8988T (cell line): ENCODE measurements at regions not wholly inside any gene's neighbourhood (a gene's known extent, or its start where the extent isn't known, plus 50 kb on each side); places are given as distances from the start of the nearest gene placed in this dataset.

Source experiments
- DNase-seq: peaks from one replicate; pipeline ENCODE4 v3.0.0; 2011

DNA sequence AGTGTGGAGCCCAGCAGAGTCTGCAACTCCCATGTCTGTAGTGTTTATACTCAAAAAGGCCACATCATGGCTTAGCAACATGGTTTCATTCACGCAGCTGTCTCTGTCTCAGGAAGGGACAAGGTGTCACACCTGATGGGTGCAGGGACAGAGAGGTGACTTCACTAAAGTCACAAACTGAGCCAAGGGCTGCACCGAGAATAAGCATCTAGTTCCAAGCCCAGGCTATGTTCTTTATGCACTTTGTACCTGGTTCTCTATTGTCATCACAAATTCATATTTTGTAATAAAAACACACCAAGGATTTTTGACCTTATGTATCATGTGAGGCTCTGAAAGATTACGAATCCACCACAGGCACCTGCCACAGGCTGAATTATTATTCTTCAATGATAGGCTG is 64.9 kb upstream of the STK32A start:
- DNase-seq = no peak

DNA sequence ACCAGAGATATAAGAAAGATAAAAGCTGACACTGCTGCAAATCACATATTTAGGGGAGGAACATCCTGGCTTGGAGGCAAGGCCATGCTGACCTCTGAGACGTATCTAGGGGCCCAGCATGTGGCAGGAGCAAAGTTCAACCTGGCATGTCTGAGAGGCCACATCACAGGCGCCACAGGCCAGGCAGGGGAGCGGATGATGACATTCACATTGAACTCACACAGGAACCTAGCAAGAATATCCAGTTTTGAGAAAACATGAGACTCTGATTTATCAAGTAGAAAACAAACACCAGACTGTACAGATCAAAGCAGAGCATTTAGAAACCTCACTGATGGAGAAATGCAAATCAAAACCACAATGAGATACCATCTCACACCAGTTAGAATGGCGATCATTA is 64.2 kb upstream of the STK32A start:
- DNase-seq = no peak

DNA sequence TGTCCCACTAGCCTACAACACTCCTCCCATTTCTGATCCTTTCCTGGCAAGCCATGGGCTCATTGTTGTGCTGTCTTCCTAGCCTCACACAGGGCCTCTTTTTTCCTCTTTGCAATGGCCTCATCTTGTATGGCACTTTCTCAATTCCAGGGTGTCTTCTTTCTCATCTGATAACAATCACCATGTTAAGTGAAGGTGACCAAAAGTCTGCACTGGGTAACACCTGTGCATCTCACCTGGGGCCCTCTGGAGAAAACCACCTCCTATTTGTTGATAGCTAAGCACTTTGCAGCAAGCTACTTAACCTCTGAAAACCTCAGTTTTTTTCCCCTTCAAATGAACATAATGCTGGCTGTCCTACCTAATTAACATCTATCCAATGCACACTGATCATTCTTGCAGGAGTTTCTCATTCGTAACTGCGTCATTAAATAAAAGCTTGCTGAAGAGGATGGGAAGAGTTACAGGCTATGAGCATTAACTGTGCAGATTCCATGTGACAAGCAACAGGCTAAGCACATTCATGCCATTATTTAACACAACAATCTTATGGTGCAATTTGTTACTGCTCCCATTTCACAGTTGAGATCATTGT is 60.1 kb upstream of the STK32A start:
- no peak for DNase-seq

DNA sequence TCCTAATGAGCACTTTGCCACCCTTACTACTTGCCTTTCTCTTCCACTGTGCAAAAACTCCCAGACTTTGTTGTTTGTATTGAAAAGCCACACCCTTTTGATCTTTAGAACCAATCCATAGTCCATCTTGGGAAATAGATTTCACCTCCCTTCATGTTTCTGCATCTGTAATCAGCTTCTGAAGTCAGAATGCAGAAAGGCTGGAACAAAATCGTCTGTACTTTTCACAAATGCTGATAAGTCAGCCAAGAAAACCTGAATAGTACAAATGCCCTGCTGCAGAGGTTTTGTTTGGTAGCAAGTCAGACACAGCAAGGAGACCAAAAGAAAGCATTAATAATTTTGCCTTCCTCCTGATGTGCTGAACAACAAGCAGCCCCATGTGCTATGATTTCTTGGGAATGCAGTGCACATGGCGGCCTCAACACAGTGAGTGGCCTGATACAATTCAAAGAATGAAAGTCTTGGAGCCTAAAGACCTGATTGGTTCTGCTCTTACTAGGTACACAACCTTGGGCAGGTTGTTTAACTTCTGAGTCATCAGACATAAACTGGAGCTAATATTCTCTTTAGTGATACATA is 59.2 kb upstream of the STK32A start:
- DNase-seq = no peak

DNA sequence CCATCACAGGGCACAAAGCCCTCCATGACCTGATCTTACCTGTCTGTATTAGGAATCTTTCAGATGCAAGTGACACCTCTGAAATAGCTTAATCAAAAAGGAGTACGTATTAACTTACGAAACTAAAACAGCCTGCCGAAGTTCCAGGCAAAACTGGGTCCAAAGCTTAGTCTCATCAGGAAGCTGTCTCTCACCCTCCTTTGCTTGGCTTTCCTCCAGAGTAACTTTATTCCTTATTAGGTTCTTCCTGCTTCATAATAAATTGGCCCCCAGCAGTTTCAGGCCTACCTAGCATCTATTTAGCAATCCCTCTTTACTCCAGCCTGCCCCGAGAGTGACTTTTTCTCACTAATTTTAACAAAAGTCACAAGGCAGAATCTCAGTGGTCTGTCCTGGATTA is 58.4 kb upstream of the STK32A start:
- no peak for DNase-seq

DNA sequence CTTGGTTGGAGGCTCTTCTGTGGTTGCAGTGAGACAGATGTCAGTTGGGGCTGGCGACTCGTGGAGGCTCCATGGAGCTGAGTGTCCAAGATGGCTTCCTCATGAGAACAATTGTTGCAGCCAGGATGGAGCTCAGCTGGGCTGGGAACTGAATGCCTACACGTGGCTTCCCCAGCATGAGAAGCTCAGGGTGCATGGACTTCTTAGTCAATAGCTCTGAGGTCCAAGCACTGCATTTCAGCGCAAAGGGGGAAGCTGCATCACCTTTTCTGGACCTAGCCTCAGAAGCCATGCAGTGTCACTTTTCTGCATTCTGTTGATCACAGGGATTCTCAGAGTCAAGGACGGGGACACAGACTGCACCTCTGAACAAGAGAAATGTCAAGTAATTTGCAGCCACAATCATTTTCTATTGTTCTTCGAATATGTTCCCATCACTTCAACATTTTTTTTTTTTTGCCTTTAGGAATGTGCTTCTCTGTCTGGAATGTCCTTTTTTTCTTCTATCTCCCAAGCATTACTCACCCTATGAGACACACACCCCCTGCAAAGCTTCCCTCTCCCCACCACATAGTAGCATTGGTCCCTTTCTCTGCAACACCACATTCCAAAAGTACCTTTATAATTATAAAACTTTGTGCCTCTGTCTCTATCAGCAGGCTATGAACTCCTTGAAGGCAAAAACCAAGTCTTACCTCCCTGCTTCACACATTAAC is 57.5 kb upstream of the STK32A start:
- no peak for DNase-seq

DNA sequence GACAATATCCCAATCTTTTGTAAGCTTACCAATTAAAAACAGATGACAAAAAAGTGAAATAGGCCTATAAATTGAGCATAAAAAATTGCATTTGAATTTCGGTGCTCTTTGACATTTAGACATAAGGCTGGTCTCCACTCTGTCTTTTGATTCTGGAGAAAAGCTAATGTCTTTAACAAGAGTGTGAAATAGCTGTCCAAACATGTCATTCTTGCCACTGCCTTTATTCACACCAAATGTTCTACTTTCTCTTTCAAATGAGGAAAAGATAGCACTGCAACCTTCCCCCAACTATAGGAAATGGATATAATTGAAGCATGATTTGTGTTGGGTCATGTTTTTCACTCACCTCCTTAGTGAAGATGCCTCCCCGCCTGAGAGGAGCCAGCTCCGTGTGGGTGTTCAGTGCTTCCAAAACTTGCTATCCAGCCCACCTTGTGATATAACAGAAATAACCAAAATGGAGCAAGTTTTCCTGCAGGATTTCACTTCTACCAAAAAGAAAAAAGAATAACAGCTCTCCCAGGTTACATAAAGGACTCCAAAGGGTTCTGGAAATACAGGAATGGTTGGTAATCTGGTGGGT is 55.2 kb upstream of the STK32A start:
- DNase-seq = no peak

DNA sequence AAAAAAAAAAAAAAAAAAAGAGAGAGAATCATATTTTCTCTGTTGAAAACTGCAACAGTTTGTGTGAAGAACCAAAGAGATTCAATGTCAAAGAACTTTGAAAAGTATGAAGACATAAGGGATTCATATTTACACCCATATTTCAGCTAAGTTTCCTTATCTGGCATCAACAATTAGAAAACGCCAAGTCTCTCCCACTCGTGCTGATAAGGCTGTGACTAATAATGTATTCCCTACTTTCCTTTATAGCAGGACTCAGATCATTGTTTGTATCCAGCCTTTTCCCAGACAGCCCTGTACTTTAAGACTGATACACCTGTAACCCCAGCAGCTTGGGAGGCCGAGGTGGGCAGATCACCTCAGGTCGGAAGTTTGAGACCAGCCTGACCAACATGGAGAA is 54.1 kb upstream of the STK32A start:
- DNase-seq = no peak
